Stimulated activated CD4-positive, alpha-beta T cell treated with anti-CD3 and anti-CD28 coated beads, TNF-alpha, amount 100 ng/mL, for 48 hours (primary cell): ENCODE measurements at regions not wholly inside any gene's neighbourhood (a gene's known extent, or its start where the extent isn't known, plus 50 kb on each side); places are given as distances from the start of the nearest gene placed in this dataset.
"Not testable (repeated sequence)": the region's sequence is repeated elsewhere in the genome, so short reads cannot be mapped to it uniquely, and the experiment has no call there.

Source experiments
- DNase-seq, 3 donors: peaks; one replicate each; pipeline ENCODE4 v3.0.0-alpha.2; 2020; ENCODE audit warnings: low read depth in 3 of 3

GRCh38 chr22:42217752-42218280 is 52.6 kb downstream of the TCF20 start:
- DNase-seq, result no peak

- peak in 2 of 3 donors; percentile 4 to 12 for DNase-seq
Observed at GRCh38 chr22:42217019-42217751, 53.3 kb downstream of the TCF20 start.

- no peak for DNase-seq
Observed at GRCh38 chr22:42214633-42215415, 55.6 kb downstream of the TCF20 start.

GRCh38 chr22:42208362-42208761 is 62.1 kb downstream of the TCF20 start:
- DNase-seq, result no peak

GRCh38 chr22:42207918-42208317 is 62.5 kb downstream of the TCF20 start:
- DNase-seq, result no peak

- no peak for DNase-seq
Observed at GRCh38 chr22:42203609-42204008, 66.8 kb downstream of the TCF20 start.

- peak in 2 of 3 donors; percentile 32 to 40 for DNase-seq
Observed at GRCh38 chr22:42202669-42203068, 67.8 kb downstream of the TCF20 start.

GRCh38 chr22:42202048-42202447 is 68.4 kb downstream of the TCF20 start:
- no peak for DNase-seq

GRCh38 chr22:42199025-42199424 is 68.4 kb upstream of the CYP2D6 start:
- no peak for DNase-seq

GRCh38 chr22:42198226-42198625 is 67.6 kb upstream of the CYP2D6 start:
- DNase-seq, result no peak

GRCh38 chr22:42196454-42196853 is 65.8 kb upstream of the CYP2D6 start:
- no peak for DNase-seq

- DNase-seq, result no peak
Observed at GRCh38 chr22:42194953-42195352, 64.3 kb upstream of the CYP2D6 start.

GRCh38 chr22:42194104-42194851 is 63.7 kb upstream of the CYP2D6 start:
- DNase-seq, result no peak

- no peak for DNase-seq
Observed at GRCh38 chr22:42192547-42192946, 61.9 kb upstream of the CYP2D6 start.

- no peak for DNase-seq
Observed at GRCh38 chr22:42190274-42190673, 59.7 kb upstream of the CYP2D6 start.

GRCh38 chr22:42189761-42190160 is 59.2 kb upstream of the CYP2D6 start:
- no peak for DNase-seq

- no peak for DNase-seq
Observed at GRCh38 chr22:42188808-42189447, 58.3 kb upstream of the CYP2D6 start.

- DNase-seq, result no peak
Observed at GRCh38 chr22:42187646-42188045, 57.0 kb upstream of the CYP2D6 start.

GRCh38 chr22:42185915-42186439 is 55.4 kb upstream of the CYP2D6 start:
- DNase-seq, result no peak

GRCh38 chr22:42184852-42185251 is 54.2 kb upstream of the CYP2D6 start:
- DNase-seq, result no peak

GRCh38 chr22:42183461-42184059 is 53.0 kb upstream of the CYP2D6 start:
- not testable (repeated sequence) for DNase-seq
